Neural cell (in vitro differentiated cells): ENCODE measurements at regions not wholly inside any gene's neighbourhood (a gene's known extent, or its start where the extent isn't known, plus 50 kb on each side); places are given as distances from the start of the nearest gene placed in this dataset.

Source experiments
- H2AFZ ChIP-seq: fragments of 200-600, 300-800 bp; sonication (generic), shearing (Covaris generic); 2 replicates; pipeline ENCODE4 v1.6.0; 2014; ENCODE audit warnings: low read depth, mild to moderate bottlenecking, antibody characterized with exemption, low read length, moderate library complexity
- H3F3A ChIP-seq: fragments of 200-600 bp; shearing (Covaris generic); 2 replicates; pipeline ENCODE4 v1.6.1; 2016; ENCODE audit warnings: mild to moderate bottlenecking, moderate library complexity, mixed read lengths, antibody characterized with exemption, low read length; ENCODE audit not compliant: insufficient read depth, poor library complexity, severe bottlenecking
- H3K27ac ChIP-seq: fragments of 200-600, 300-800 bp; sonication (generic), shearing (Covaris generic); 2 replicates; pipeline ENCODE4 v1.5.1; 2014; ENCODE audit warnings: mild to moderate bottlenecking, low read length, moderate library complexity
- H3K27me3 ChIP-seq: fragments of 300-800, 200-600 bp; sonication (generic), shearing (Covaris generic); 2 replicates; pipeline ENCODE4 v1.6.0; 2014; ENCODE audit warnings: mild to moderate bottlenecking, low read depth, low read length, moderate library complexity; ENCODE audit not compliant: insufficient read depth
- H3K36me3 ChIP-seq: fragments of 300-800, 200-600 bp; sonication (generic), shearing (Covaris generic); 2 replicates; pipeline ENCODE4 v1.5.1; 2014; ENCODE audit warnings: mild to moderate bottlenecking, antibody characterized with exemption, low read length, moderate library complexity; ENCODE audit not compliant: insufficient read depth
- H3K4me2 ChIP-seq: fragments of 300-800, 200-600 bp; sonication (generic), shearing (Covaris generic); 2 replicates; pipeline ENCODE4 v1.6.0; 2014; ENCODE audit warnings: mild to moderate bottlenecking, low read length
- H3K4me3 ChIP-seq: fragments of 300-800, 200-600 bp; sonication (generic), shearing (Covaris generic); 2 replicates; pipeline ENCODE4 v1.5.1; 2014; ENCODE audit warnings: mild to moderate bottlenecking, low read length, moderate library complexity
- H3K79me2 ChIP-seq: fragments of 200-600 bp; shearing (Covaris generic); replicated peaks from 2 replicates; pipeline ENCODE4 v1.6.0; 2014; ENCODE audit warnings: mild to moderate bottlenecking, low read length, moderate library complexity; ENCODE audit not compliant: insufficient read depth
- H3K9ac ChIP-seq: fragments of 300-800, 200-600 bp; sonication (generic), shearing (Covaris generic); 2 replicates; pipeline ENCODE4 v1.6.1; 2016; ENCODE audit warnings: mild to moderate bottlenecking, low read length, mixed read lengths
- H3K9me2 ChIP-seq: fragments of 200-600 bp; shearing (Covaris generic); 2 replicates; pipeline ENCODE4 v1.6.1; 2016; ENCODE audit warnings: mild to moderate bottlenecking, low read length, mixed read lengths; ENCODE audit not compliant: insufficient read depth
- H3K9me3 ChIP-seq: fragments of 200-600, 300-800 bp; sonication (generic), shearing (Covaris generic); 2 replicates; pipeline ENCODE4 v1.6.1; 2016; ENCODE audit warnings: mild to moderate bottlenecking, mixed run types, low read length, moderate library complexity, mixed read lengths
- H4K20me1 ChIP-seq: fragments of 200-600 bp; shearing (Covaris generic); 2 replicates; pipeline ENCODE4 v1.6.1; 2016; ENCODE audit warnings: mild to moderate bottlenecking, mixed run types; ENCODE audit not compliant: insufficient read depth
- EP300 ChIP-seq: fragments of 450-650 bp; conservative IDR thresholded peaks from 2 replicates; pipeline ENCODE4 v1.6.1; 2014; ENCODE audit warnings: antibody characterized with exemption, mild to moderate bottlenecking, moderate library complexity; ENCODE audit not compliant: poor library complexity, severe bottlenecking
- EZH2 ChIP-seq: fragments of 200-600, 300-800 bp; shearing (Covaris generic), sonication (generic); IDR thresholded peaks from 2 replicates; pipeline ENCODE4 v1.6.1; 2014; ENCODE audit warnings: antibody characterized with exemption, low read length, borderline replicate concordance, mild to moderate bottlenecking; ENCODE audit not compliant: insufficient read depth, poor library complexity, severe bottlenecking
- MXI1 ChIP-seq: fragments of 450-650 bp; conservative IDR thresholded peaks from 2 replicates; pipeline ENCODE4 v1.6.1; 2014; ENCODE audit warnings: antibody characterized with exemption, mild to moderate bottlenecking; ENCODE audit not compliant: poor library complexity, severe bottlenecking
- POLR2AphosphoS5 ChIP-seq: IDR thresholded peaks from 2 replicates; pipeline ENCODE4 v1.6.1; 2012
- RAD21 ChIP-seq: fragments of 450-650 bp; conservative IDR thresholded peaks from 2 replicates; pipeline ENCODE4 v1.6.1; 2014; ENCODE audit warnings: antibody characterized with exemption, mild to moderate bottlenecking, moderate library complexity
- REST ChIP-seq: IDR thresholded peaks from 2 replicates; pipeline ENCODE4 v1.6.1; 2012; ENCODE audit warnings: borderline replicate concordance
- SMC3 ChIP-seq: fragments of 450-650 bp; conservative IDR thresholded peaks from 2 replicates; pipeline ENCODE4 v1.6.1; 2014; ENCODE audit warnings: antibody characterized with exemption, mild to moderate bottlenecking, moderate library complexity; ENCODE audit not compliant: poor library complexity
- TAF1 ChIP-seq: IDR thresholded peaks from 2 replicates; pipeline ENCODE4 v1.6.1; 2012; ENCODE audit warnings: low read depth
- TF ChIP-seq, protein P1 (sequence below): fragments of 450-650 bp; IDR thresholded peaks from 2 replicates; pipeline ENCODE4 v1.5.1; 2014; ENCODE audit warnings: antibody characterized with exemption, mild to moderate bottlenecking, moderate library complexity; ENCODE audit not compliant: poor library complexity, severe bottlenecking

DNA sequence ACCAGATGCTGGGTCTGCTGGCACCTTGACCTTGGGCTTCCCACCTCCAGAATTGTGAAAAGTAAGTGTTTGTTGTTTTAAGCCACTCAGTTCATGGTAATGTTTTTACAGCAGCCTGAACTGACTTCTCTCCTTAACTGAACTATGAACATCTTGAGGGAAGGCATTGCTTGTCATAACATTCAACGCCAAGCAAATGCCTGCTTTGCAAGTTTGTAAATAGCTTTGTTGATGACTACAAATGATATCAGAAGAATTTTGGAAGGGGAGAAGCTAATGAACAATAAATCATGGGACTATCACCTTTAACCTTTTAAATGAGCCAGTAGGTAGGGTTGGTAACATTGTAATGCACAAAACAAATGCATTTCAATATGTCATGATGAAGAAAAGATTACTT lies 402.4 kb upstream of the ADARB2 start:
- Histone ChIP-seq H3K9me2 (no peaks in the 10 kb centered on the region), H3K36me3 (no peaks in the 10 kb centered on the region), H3K79me2 (no peaks in the 10 kb centered on the region), H3K4me2 (no peak overlapping the region), H3K27ac (no peak overlapping the region), H3K9me3 (no peaks in the 10 kb centered on the region), H3K9ac (no peak overlapping the region), H2AFZ (no peak overlapping the region), H4K20me1 (no peaks in the 10 kb centered on the region), H3F3A (no peaks in the 10 kb centered on the region), H3K27me3 (no peaks in the 10 kb centered on the region), H3K4me3 (no peak overlapping the region)
- no peak for TF ChIP-seq TAF1

GRCh38 chr10:2137549-2138174 lies 400.3 kb upstream of the ADARB2 start:
- no peaks in the 10 kb centered on the region for H4K20me1 ChIP-seq
- no peaks in the 10 kb centered on the region for H3K9me2 ChIP-seq
- H3F3A ChIP-seq = no peaks in the 10 kb centered on the region
- no peaks in the 10 kb centered on the region for H3K36me3 ChIP-seq
- no peak overlapping the region for H3K9ac ChIP-seq
- no peak overlapping the region for H2AFZ ChIP-seq
- H3K79me2 ChIP-seq = no peaks in the 10 kb centered on the region
- H3K27me3 ChIP-seq = no peaks in the 10 kb centered on the region
- no peak overlapping the region for H3K27ac ChIP-seq
- H3K4me2 ChIP-seq = no peak overlapping the region
- TF ChIP-seq POLR2AphosphoS5 (no peak), RAD21 (peak; percentile 31), MXI1 (no peak), EP300 (no peak), SMC3 (no peak), EZH2 (no peak), TAF1 (no peak)
- TF ChIP-seq, protein P1, sequence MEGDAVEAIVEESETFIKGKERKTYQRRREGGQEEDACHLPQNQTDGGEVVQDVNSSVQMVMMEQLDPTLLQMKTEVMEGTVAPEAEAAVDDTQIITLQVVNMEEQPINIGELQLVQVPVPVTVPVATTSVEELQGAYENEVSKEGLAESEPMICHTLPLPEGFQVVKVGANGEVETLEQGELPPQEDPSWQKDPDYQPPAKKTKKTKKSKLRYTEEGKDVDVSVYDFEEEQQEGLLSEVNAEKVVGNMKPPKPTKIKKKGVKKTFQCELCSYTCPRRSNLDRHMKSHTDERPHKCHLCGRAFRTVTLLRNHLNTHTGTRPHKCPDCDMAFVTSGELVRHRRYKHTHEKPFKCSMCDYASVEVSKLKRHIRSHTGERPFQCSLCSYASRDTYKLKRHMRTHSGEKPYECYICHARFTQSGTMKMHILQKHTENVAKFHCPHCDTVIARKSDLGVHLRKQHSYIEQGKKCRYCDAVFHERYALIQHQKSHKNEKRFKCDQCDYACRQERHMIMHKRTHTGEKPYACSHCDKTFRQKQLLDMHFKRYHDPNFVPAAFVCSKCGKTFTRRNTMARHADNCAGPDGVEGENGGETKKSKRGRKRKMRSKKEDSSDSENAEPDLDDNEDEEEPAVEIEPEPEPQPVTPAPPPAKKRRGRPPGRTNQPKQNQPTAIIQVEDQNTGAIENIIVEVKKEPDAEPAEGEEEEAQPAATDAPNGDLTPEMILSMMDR = peak; percentile 32
- H3K4me3 ChIP-seq = no peak overlapping the region
- peaks cover 4% of the 10 kb centered on the region for H3K9me3 ChIP-seq

GRCh38 chr10:2130705-2131305 lies 393.5 kb upstream of the ADARB2 start:
- H3K4me3 ChIP-seq = no peak overlapping the region
- H3K36me3 ChIP-seq = no peaks in the 10 kb centered on the region
- TF ChIP-seq, protein P1 = no peak
- TF ChIP-seq EZH2 = no peak
- TF ChIP-seq SMC3 = no peak
- TF ChIP-seq REST = no peak
- TF ChIP-seq RAD21 = no peak
- no peak for TF ChIP-seq POLR2AphosphoS5
- no peak for TF ChIP-seq TAF1
- no peak for TF ChIP-seq EP300
- TF ChIP-seq MXI1 = no peak
- H3K79me2 ChIP-seq = no peaks in the 10 kb centered on the region
- no peaks in the 10 kb centered on the region for H3K27me3 ChIP-seq
- H2AFZ ChIP-seq = no peak overlapping the region
- no peak overlapping the region for H3K27ac ChIP-seq
- no peak overlapping the region for H3K9ac ChIP-seq
- H3K9me2 ChIP-seq = no peaks in the 10 kb centered on the region
- H3K9me3 ChIP-seq = peaks cover 4% of the 10 kb centered on the region
- H3K4me2 ChIP-seq = no peak overlapping the region
- no peaks in the 10 kb centered on the region for H3F3A ChIP-seq
- no peaks in the 10 kb centered on the region for H4K20me1 ChIP-seq
